KMS-11 (cell line): ENCODE measurements at regions not wholly inside any gene's neighbourhood (a gene's known extent, or its start where the extent isn't known, plus 50 kb on each side); places are given as distances from the start of the nearest gene placed in this dataset.

ENCODE experiments used
- H2AFZ ChIP-seq: fragments of 200-600 bp; sonication (generic); 2 replicates; pipeline ENCODE4 v1.6.1; 2016; ENCODE audit warnings: antibody characterized with exemption, mixed run types, low read depth
- H3K27ac ChIP-seq: fragments of 200-600 bp; sonication (generic); 2 replicates; pipeline ENCODE4 v1.6.1; 2016; ENCODE audit warnings: mild to moderate bottlenecking, mixed run types
- H3K27me3 ChIP-seq: fragments of 200-600 bp; sonication (generic); 2 replicates; pipeline ENCODE4 v1.6.1; 2017; ENCODE audit warnings: mild to moderate bottlenecking, low read depth, mixed run types, moderate library complexity; ENCODE audit not compliant: insufficient read depth
- H3K36me3 ChIP-seq: fragments of 200-600 bp; sonication (generic); 2 replicates; pipeline ENCODE4 v1.6.1; 2017; ENCODE audit warnings: mild to moderate bottlenecking, mixed run types; ENCODE audit not compliant: insufficient read depth
- H3K4me1 ChIP-seq: fragments of 200-600 bp; sonication (generic); 2 replicates; pipeline ENCODE4 v1.6.1; 2016; ENCODE audit warnings: mild to moderate bottlenecking, low read depth, mixed run types; ENCODE audit not compliant: poor library complexity, severe bottlenecking
- H3K4me2 ChIP-seq: fragments of 200-600 bp; sonication (generic); 2 replicates; pipeline ENCODE4 v1.7.0; 2016; ENCODE audit warnings: mild to moderate bottlenecking, mixed run types
- H3K4me3 ChIP-seq: fragments of 200-600 bp; sonication (generic); IDR thresholded peaks from 2 replicates; pipeline ENCODE4 v1.6.1; 2017; ENCODE audit warnings: low read depth, low read length, mixed read lengths; ENCODE audit not compliant: insufficient read depth
- H3K79me2 ChIP-seq: fragments of 200-600 bp; sonication (generic); 2 replicates; pipeline ENCODE4 v1.6.1; 2016; ENCODE audit warnings: low read depth, mixed run types; ENCODE audit not compliant: insufficient read depth
- H3K9ac ChIP-seq: fragments of 200-600 bp; sonication (generic); 2 replicates; pipeline ENCODE4 v1.6.1; 2016; ENCODE audit warnings: mild to moderate bottlenecking, mixed run types
- H4K20me1 ChIP-seq: fragments of 200-600 bp; sonication (generic); 2 replicates; pipeline ENCODE4 v1.6.1; 2016; ENCODE audit warnings: mild to moderate bottlenecking, mixed run types; ENCODE audit not compliant: insufficient read depth
- TF ChIP-seq, protein P1 (sequence below): fragments of 200-600 bp; sonication (generic); conservative IDR thresholded peaks from 2 replicates; pipeline ENCODE4 v1.6.1; 2017; ENCODE audit warnings: low read depth, mild to moderate bottlenecking, antibody characterized with exemption, low read length, moderate library complexity, mixed read lengths

GRCh38 chr10:43981232-43981631, 332.6 kb upstream of the ZNF32 start:
- Histone ChIP-seq H2AFZ (no peak overlapping the region), H3K27me3 (no peaks in the 10 kb centered on the region), H3K4me1 (no peaks in the 10 kb centered on the region), H3K4me3 (no peak overlapping the region), H3K9ac (no peak overlapping the region), H3K4me2 (no peak overlapping the region), H4K20me1 (no peaks in the 10 kb centered on the region), H3K36me3 (no peaks in the 10 kb centered on the region), H3K27ac (no peak overlapping the region), H3K79me2 (no peaks in the 10 kb centered on the region)
- TF ChIP-seq, protein P1, sequence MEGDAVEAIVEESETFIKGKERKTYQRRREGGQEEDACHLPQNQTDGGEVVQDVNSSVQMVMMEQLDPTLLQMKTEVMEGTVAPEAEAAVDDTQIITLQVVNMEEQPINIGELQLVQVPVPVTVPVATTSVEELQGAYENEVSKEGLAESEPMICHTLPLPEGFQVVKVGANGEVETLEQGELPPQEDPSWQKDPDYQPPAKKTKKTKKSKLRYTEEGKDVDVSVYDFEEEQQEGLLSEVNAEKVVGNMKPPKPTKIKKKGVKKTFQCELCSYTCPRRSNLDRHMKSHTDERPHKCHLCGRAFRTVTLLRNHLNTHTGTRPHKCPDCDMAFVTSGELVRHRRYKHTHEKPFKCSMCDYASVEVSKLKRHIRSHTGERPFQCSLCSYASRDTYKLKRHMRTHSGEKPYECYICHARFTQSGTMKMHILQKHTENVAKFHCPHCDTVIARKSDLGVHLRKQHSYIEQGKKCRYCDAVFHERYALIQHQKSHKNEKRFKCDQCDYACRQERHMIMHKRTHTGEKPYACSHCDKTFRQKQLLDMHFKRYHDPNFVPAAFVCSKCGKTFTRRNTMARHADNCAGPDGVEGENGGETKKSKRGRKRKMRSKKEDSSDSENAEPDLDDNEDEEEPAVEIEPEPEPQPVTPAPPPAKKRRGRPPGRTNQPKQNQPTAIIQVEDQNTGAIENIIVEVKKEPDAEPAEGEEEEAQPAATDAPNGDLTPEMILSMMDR, result no peak

- H3K4me3 ChIP-seq, result no peak overlapping the region
- no peak overlapping the region for H3K4me2 ChIP-seq
- no peaks in the 10 kb centered on the region for H3K79me2 ChIP-seq
- H3K36me3 ChIP-seq, result no peaks in the 10 kb centered on the region
- H2AFZ ChIP-seq, result no peak overlapping the region
- TF ChIP-seq, protein P1, result no peak
- H3K27me3 ChIP-seq, result no peaks in the 10 kb centered on the region
- H3K4me1 ChIP-seq, result no peaks in the 10 kb centered on the region
- H3K27ac ChIP-seq, result no peak overlapping the region
- no peak overlapping the region for H3K9ac ChIP-seq
- no peaks in the 10 kb centered on the region for H4K20me1 ChIP-seq
These were observed 332.0 kb upstream of the ZNF32 start for GRCh38 chr10:43980715-43981114.

DNA sequence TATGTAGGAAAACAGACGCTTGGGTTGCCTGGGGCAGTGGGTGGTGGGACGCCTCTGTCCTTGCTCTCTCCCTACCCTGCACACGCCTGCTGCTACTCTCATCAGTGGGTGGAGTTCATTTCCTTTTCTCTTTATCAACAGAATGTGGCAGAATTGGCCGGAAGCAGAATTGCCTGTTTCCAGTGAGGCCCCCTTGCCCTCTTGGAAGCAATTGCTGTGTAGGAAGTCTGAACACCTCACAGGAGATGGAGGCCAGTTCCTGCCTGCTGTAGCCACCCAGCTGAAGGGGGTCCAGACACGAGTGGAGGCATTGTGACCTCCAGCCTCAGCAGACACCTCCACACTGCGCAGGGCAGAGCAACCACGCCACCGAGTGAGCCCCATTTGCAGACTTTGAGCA, 331.6 kb upstream of the ZNF32 start:
- Histone ChIP-seq H3K4me3 (no peak overlapping the region), H3K27me3 (no peaks in the 10 kb centered on the region), H3K9ac (no peak overlapping the region), H3K79me2 (no peaks in the 10 kb centered on the region), H3K27ac (no peak overlapping the region), H4K20me1 (no peaks in the 10 kb centered on the region), H3K4me1 (no peaks in the 10 kb centered on the region), H2AFZ (no peak overlapping the region), H3K4me2 (no peak overlapping the region), H3K36me3 (no peaks in the 10 kb centered on the region)
- TF ChIP-seq, protein P1, result no peak

DNA sequence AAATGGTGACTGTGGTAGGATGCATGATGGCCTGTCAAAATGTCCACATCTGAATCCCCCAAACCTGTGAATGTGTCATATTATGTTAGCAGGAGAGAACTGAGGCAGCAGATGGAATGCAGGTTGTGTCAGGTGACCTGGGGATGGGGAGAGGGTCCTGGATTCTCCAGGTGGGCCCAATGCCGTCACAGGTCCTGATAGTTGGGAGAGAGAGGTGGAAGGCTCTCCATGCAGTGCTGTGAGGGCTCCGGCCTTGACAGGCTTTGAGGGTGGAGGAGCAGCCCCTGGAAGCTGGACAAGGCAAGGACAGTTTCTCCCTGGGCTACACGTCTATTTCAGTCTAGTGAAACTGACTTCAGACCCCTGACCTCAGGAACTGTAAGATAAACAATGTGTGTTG, 330.9 kb upstream of the ZNF32 start:
- Histone ChIP-seq H3K79me2 (no peaks in the 10 kb centered on the region), H3K9ac (no peak overlapping the region), H3K4me1 (no peaks in the 10 kb centered on the region), H3K27ac (no peak overlapping the region), H3K27me3 (no peaks in the 10 kb centered on the region), H3K4me3 (no peak overlapping the region), H3K36me3 (no peaks in the 10 kb centered on the region), H4K20me1 (no peaks in the 10 kb centered on the region), H3K4me2 (no peak overlapping the region), H2AFZ (no peak overlapping the region)
- TF ChIP-seq, protein P1, result no peak
